Vagina (tissue), 2 donors: ENCODE measurements at regions not wholly inside any gene's neighbourhood (a gene's known extent, or its start where the extent isn't known, plus 50 kb on each side); places are given as distances from the start of the nearest gene placed in this dataset.

Source experiments
- DNase-seq, 2 donors: peaks; one replicate each; pipeline ENCODE4 v3.0.0-alpha.2; 2017; ENCODE audit errors: extremely low spot score in 2 of 2
- H3K27ac ChIP-seq: fragments of 200-600 bp; sonication (generic); one replicate; pipeline ENCODE4 v1.5.1; 2019
- H3K27me3 ChIP-seq: fragments of 200-600 bp; sonication (generic); one replicate; pipeline ENCODE4 v1.5.1; 2019
- H3K36me3 ChIP-seq, 2 donors: fragments of 200-600 bp; sonication (generic); one replicate each; pipeline ENCODE4 v1.5.1; 2017 to 2019
- H3K4me1 ChIP-seq: fragments of 200-600 bp; sonication (generic); one replicate; pipeline ENCODE4 v1.5.1; 2019
- H3K4me3 ChIP-seq, 2 donors: fragments of 200-600 bp; sonication (generic); 1 replicate in 1 of 2; 2 replicates in 1 of 2; pipeline ENCODE4 v1.5.1; 2016 to 2019
- H3K9me3 ChIP-seq: fragments of 200-600 bp; sonication (generic); one replicate; pipeline ENCODE4 v1.5.1; 2019
- CTCF ChIP-seq, 3 experiments: fragments of 450-650 bp in 2 of 3; fragments of 200-600 bp in 1 of 3; sonication (generic) in 1 of 3; IDR thresholded peaks; one replicate each; pipeline ENCODE4 v1.5.1; 2017 to 2019; ENCODE audit warnings: antibody characterized with exemption in 3 of 3, mild to moderate bottlenecking in 2 of 3, moderate library complexity in 2 of 3
- POLR2A ChIP-seq, 2 donors: fragments of 450-650 bp; IDR thresholded peaks; one replicate each; pipeline ENCODE4 v1.6.1; 2017; ENCODE audit warnings: antibody characterized with exemption in 2 of 2, mild to moderate bottlenecking in 2 of 2, moderate library complexity in 2 of 2
- POLR2AphosphoS5 ChIP-seq, 2 donors: sonication (generic); formaldehyde crosslinking; IDR thresholded peaks; one replicate each; pipeline ENCODE4 v1.9.0; 2017; ENCODE audit warnings: antibody characterized with exemption in 2 of 2, mild to moderate bottlenecking in 2 of 2, low read depth in 1 of 2; ENCODE audit not compliant: insufficient read depth in 1 of 2
- intact Hi-C: fragments of 100-400 bp; cut with DNase I; formaldehyde crosslinking; loops from one replicate; pipeline ENCODE4 v1.15.1; 2023

- DNase-seq: no peak
Measured at GRCh38 chr13:21798181-21798580, 127.3 kb downstream of the FGF9 start.

DNA sequence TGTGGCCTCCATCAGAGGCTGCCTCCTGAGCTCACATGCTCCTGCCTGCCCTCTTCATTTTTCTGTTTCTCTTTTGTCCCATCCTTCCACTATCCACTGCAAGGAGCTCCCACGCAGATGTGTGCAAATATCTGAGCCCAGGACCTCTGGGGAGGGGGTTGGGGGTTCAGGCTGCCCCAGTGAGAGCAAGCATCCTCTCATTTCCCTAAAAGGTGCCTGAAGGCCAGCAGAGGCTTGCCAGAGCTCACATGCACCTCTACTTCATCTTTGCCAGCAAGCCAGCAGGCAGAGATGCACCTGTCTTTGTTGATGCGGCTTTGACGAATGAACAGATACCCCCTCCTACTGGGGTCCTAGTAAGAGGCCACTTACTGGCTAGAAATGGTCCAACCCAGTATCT lies 128.8 kb downstream of the FGF9 start:
- no peak for TF ChIP-seq CTCF (IDR thresholded peaks at IDR 0.05)
- no peak for TF ChIP-seq POLR2A (IDR thresholded peaks at IDR 0.05)
- TF ChIP-seq POLR2AphosphoS5 (IDR thresholded peaks at IDR 0.05; ENCODE audit: insufficient read depth in 1 of 2, low read depth in 1 of 2): no peak
- intact Hi-C loops: no loop called here
- no peaks in the 10 kb centered on the region for H3K36me3 ChIP-seq
- DNase-seq: no peak
- H3K27me3 ChIP-seq: no peaks in the 10 kb centered on the region
- H3K4me3 ChIP-seq: no peak overlapping the region
- H3K27ac ChIP-seq: no peak overlapping the region
- no peaks in the 10 kb centered on the region for H3K9me3 ChIP-seq
- no peaks in the 10 kb centered on the region for H3K4me1 ChIP-seq

More at GRCh38 chr13:21798181-21798580, 127.3 kb downstream of the FGF9 start:
- TF ChIP-seq POLR2A (IDR thresholded peaks at IDR 0.05): no peak
- no peak for TF ChIP-seq CTCF (IDR thresholded peaks at IDR 0.05)
- TF ChIP-seq POLR2AphosphoS5 (IDR thresholded peaks at IDR 0.05; ENCODE audit: insufficient read depth in 1 of 2, low read depth in 1 of 2): no peak
- H3K4me1 ChIP-seq: no peaks in the 10 kb centered on the region
- intact Hi-C loops: no loop called here
- no peak overlapping the region for H3K4me3 ChIP-seq
- no peak overlapping the region for H3K27ac ChIP-seq
- H3K36me3 ChIP-seq: no peaks in the 10 kb centered on the region
- no peaks in the 10 kb centered on the region for H3K9me3 ChIP-seq
- H3K27me3 ChIP-seq: no peaks in the 10 kb centered on the region

GRCh38 chr13:21800837-21801616 lies 130.2 kb downstream of the FGF9 start:
- no peak overlapping the region for H3K27ac ChIP-seq
- no peaks in the 10 kb centered on the region for H3K36me3 ChIP-seq
- H3K27me3 ChIP-seq: no peaks in the 10 kb centered on the region
- no peak overlapping the region for H3K4me3 ChIP-seq
- H3K4me1 ChIP-seq: no peaks in the 10 kb centered on the region
- TF ChIP-seq CTCF (IDR thresholded peaks at IDR 0.05): no peak
- no peak for TF ChIP-seq POLR2A (IDR thresholded peaks at IDR 0.05)
- no peak for TF ChIP-seq POLR2AphosphoS5 (IDR thresholded peaks at IDR 0.05; ENCODE audit: insufficient read depth in 1 of 2, low read depth in 1 of 2)
- DNase-seq: no peak
- intact Hi-C loops: no loop called here
- no peaks in the 10 kb centered on the region for H3K9me3 ChIP-seq

- TF ChIP-seq POLR2A (IDR thresholded peaks at IDR 0.05) (no peak), POLR2AphosphoS5 (IDR thresholded peaks at IDR 0.05; ENCODE audit: insufficient read depth in 1 of 2, low read depth in 1 of 2) (no peak), CTCF (IDR thresholded peaks at IDR 0.05) (no peak)
- intact Hi-C loops: no loop called here
- Histone ChIP-seq H3K27me3 (no peaks in the 10 kb centered on the region), H3K27ac (no peak overlapping the region), H3K36me3 (no peaks in the 10 kb centered on the region), H3K4me3 (no peak overlapping the region), H3K9me3 (no peaks in the 10 kb centered on the region), H3K4me1 (no peaks in the 10 kb centered on the region)
- no peak for DNase-seq
Measured at GRCh38 chr13:21805733-21806132, 134.9 kb downstream of the FGF9 start.

DNA sequence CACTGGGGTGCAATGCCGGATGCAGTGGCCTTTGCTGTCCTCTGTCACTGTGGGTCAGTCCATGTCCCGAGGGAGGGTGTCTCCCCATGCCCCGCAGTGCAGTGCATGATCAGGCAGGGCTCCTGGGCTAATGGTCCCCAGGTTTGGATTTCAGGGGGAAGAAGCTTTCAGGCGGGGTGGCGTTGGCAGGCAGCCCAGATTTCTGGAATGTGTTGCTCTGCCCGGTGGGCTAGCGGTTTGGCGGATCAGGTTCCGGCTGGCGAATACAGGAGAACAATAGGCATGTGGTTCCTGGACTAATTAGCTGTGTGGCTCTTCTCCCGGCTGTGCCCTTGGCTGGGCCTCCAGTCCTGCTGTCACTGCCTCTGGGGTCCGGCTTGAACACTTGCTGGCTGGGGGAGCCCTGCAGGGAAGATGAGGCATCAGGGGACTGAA lies 141.3 kb downstream of the FGF9 start:
- Histone ChIP-seq H3K4me1 (no peaks in the 10 kb centered on the region), H3K4me3 (no peak overlapping the region), H3K36me3 (no peaks in the 10 kb centered on the region), H3K27me3 (no peaks in the 10 kb centered on the region), H3K9me3 (no peaks in the 10 kb centered on the region), H3K27ac (no peak overlapping the region)
- intact Hi-C loops: no loop called here
- DNase-seq: no peak
- TF ChIP-seq CTCF (IDR thresholded peaks at IDR 0.05) (no peak), POLR2AphosphoS5 (IDR thresholded peaks at IDR 0.05; ENCODE audit: insufficient read depth in 1 of 2, low read depth in 1 of 2) (no peak), POLR2A (IDR thresholded peaks at IDR 0.05) (no peak)
